ENCODE measurements at regions not wholly inside any gene's neighbourhood (a gene's known extent, or its start where the extent isn't known, plus 50 kb on each side); places are given as distances from the start of the nearest gene placed in this dataset.

DNA sequence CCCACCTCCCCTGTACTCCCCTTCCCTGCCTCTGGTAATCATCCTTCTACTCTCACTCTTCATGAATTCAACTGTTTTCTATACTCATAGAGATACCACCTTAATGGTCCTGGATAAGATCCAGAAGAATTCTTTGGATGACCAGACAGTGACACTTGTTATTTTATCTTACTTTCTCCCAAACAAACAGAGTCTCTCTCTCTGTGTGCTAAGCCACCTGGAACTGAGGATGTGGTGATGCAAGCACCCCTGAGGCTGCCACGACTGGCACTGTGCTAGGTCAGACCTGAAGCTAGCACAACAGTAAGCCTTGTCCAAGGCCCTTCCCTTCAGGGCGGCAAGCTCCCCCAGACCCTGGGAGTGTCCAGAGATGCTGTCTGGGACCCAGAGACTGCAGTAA lies 250.2 kb downstream of the C12orf50 start:
- H3K27me3 ChIP-seq = no peaks in the 10 kb centered on the region
- H3K9me3 ChIP-seq = no peaks in the 10 kb centered on the region
- H3K27ac ChIP-seq = no peak overlapping the region
- H3K4me1 ChIP-seq (ENCODE audit: control insufficient read depth in 1 of 2, insufficient read depth in 1 of 2, low read depth in 1 of 2, low read length in 1 of 2) = no peaks in the 10 kb centered on the region
- TF ChIP-seq, protein P1, sequence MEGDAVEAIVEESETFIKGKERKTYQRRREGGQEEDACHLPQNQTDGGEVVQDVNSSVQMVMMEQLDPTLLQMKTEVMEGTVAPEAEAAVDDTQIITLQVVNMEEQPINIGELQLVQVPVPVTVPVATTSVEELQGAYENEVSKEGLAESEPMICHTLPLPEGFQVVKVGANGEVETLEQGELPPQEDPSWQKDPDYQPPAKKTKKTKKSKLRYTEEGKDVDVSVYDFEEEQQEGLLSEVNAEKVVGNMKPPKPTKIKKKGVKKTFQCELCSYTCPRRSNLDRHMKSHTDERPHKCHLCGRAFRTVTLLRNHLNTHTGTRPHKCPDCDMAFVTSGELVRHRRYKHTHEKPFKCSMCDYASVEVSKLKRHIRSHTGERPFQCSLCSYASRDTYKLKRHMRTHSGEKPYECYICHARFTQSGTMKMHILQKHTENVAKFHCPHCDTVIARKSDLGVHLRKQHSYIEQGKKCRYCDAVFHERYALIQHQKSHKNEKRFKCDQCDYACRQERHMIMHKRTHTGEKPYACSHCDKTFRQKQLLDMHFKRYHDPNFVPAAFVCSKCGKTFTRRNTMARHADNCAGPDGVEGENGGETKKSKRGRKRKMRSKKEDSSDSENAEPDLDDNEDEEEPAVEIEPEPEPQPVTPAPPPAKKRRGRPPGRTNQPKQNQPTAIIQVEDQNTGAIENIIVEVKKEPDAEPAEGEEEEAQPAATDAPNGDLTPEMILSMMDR (IDR thresholded peaks at IDR 0.05) = no peak
- no peak overlapping the region for H3K4me3 ChIP-seq (ENCODE audit: low read depth in 1 of 2, low read length in 1 of 2)
- H3K36me3 ChIP-seq = no peaks in the 10 kb centered on the region

DNA sequence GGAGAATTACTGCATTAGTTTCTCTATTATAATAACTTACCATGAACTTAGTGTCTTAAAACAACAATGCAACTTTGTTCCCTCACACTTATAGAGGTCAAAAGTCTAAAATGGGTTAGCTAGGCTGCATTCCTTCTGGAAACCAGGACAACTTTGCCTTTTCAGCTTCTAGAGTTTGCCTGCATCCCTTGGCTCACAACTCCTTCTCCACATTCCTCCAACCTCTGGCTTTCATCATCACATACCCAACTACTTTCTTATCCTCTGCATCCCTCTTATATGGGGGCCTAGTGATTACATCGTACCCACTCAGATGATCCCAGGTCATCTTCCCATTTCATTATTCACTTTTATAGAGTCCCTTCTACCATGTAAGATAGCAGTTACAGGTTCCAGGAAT lies 251.1 kb downstream of the C12orf50 start:
- no peak overlapping the region for H3K4me3 ChIP-seq (ENCODE audit: low read depth in 1 of 2, low read length in 1 of 2)

GRCh38 chr12:87775784-87776183 lies 253.4 kb downstream of the C12orf50 start:
- H3K27ac ChIP-seq = no peak overlapping the region
- H3K4me3 ChIP-seq (ENCODE audit: low read depth in 1 of 2, low read length in 1 of 2) = no peak overlapping the region
- no peaks in the 10 kb centered on the region for H3K9me3 ChIP-seq
- TF ChIP-seq, protein P1 (IDR thresholded peaks at IDR 0.05) = no peak
- no peaks in the 10 kb centered on the region for H3K27me3 ChIP-seq
- H3K36me3 ChIP-seq = no peaks in the 10 kb centered on the region
- H3K4me1 ChIP-seq (ENCODE audit: control insufficient read depth in 1 of 2, insufficient read depth in 1 of 2, low read depth in 1 of 2, low read length in 1 of 2) = no peaks in the 10 kb centered on the region

More for the DNA sequence above, 251.1 kb downstream of the C12orf50 start:
- Histone ChIP-seq H3K9me3 (no peaks in the 10 kb centered on the region), H3K4me1 (ENCODE audit: control insufficient read depth in 1 of 2, insufficient read depth in 1 of 2, low read depth in 1 of 2, low read length in 1 of 2) (no peaks in the 10 kb centered on the region), H3K36me3 (no peaks in the 10 kb centered on the region), H3K27me3 (no peaks in the 10 kb centered on the region), H3K27ac (no peak overlapping the region)
- TF ChIP-seq, protein P1 (IDR thresholded peaks at IDR 0.05) = no peak

DNA sequence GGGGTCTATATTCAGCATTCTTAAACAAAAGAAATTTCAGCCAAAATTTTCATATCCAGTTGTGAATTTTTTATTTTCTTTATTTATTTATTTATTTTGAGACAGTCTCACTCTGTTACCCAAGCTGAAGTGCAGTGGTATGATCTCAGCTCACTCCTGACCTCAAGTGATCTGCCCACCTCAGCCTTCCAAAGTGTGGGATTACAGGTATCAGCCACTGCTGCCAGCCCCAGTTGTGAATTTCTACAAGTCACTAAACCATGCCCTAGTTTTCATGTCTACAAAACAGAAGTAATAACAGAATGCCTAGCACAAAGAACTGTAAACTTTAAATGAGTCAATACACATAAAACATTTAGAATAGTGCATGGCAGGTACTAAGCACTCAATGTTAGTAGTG lies 254.2 kb downstream of the C12orf50 start:
- TF ChIP-seq, protein P1 (IDR thresholded peaks at IDR 0.05) = no peak
- H3K4me3 ChIP-seq (ENCODE audit: low read depth in 1 of 2, low read length in 1 of 2) = no peak overlapping the region
- no peaks in the 10 kb centered on the region for H3K27me3 ChIP-seq
- H3K36me3 ChIP-seq = no peaks in the 10 kb centered on the region
- H3K4me1 ChIP-seq (ENCODE audit: control insufficient read depth in 1 of 2, insufficient read depth in 1 of 2, low read depth in 1 of 2, low read length in 1 of 2) = no peaks in the 10 kb centered on the region
- H3K27ac ChIP-seq = no peak overlapping the region
- no peaks in the 10 kb centered on the region for H3K9me3 ChIP-seq

- TF ChIP-seq, protein P1 (IDR thresholded peaks at IDR 0.05) = no peak
- H3K9me3 ChIP-seq = no peaks in the 10 kb centered on the region
- no peaks in the 10 kb centered on the region for H3K36me3 ChIP-seq
- no peak overlapping the region for H3K27ac ChIP-seq
- H3K4me1 ChIP-seq (ENCODE audit: control insufficient read depth in 1 of 2, insufficient read depth in 1 of 2, low read depth in 1 of 2, low read length in 1 of 2) = no peaks in the 10 kb centered on the region
- H3K27me3 ChIP-seq = no peaks in the 10 kb centered on the region
- no peak overlapping the region for H3K4me3 ChIP-seq (ENCODE audit: low read depth in 1 of 2, low read length in 1 of 2)
Observed at GRCh38 chr12:87772401-87772800, 256.8 kb downstream of the C12orf50 start.
